Activated CD4-positive, alpha-beta memory T cell treated with anti-CD3 and anti-CD28 coated beads, Interleukin-2, amount 10 ng/mL, durations not matched to agents 7 days and 5 days (primary cell): ENCODE measurements at regions not wholly inside any gene's neighbourhood (a gene's known extent, or its start where the extent isn't known, plus 50 kb on each side); places are given as distances from the start of the nearest gene placed in this dataset.

Experiments
- CTCF ChIA-PET: fragments of 350-600 bp; sonication (Branson Sonifier 250); formaldehyde crosslinking; loops from one replicate; lab custom pipeline; 2021; ENCODE audit warnings: antibody characterized with exemption, inconsistent platforms; lab: Charles Lee
- POLR2A ChIA-PET: fragments of 350-600 bp; sonication (Branson Sonifier 250); formaldehyde crosslinking; loops from one replicate; lab custom pipeline; 2021; ENCODE audit warnings: antibody characterized with exemption; lab: Charles Lee
- DNase-seq: peaks from one replicate; pipeline ENCODE4 v3.0.0-alpha.2; 2020
- H3K27ac Mint-ChIP-seq: one replicate; pipeline ENCODE4 v1.8.0; 2021; ENCODE audit warnings: mild to moderate bottlenecking, mixed read lengths
- H3K27me3 Mint-ChIP-seq: one replicate; pipeline ENCODE4 v1.8.0; 2021; ENCODE audit warnings: mixed read lengths
- H3K36me3 Mint-ChIP-seq: one replicate; pipeline ENCODE4 v1.8.0; 2021; ENCODE audit warnings: low read depth, mixed read lengths
- H3K4me1 Mint-ChIP-seq: one replicate; pipeline ENCODE4 v1.8.0; 2021; ENCODE audit warnings: mixed read lengths
- H3K4me3 Mint-ChIP-seq: one replicate; pipeline ENCODE4 v1.8.0; 2021; ENCODE audit warnings: mild to moderate bottlenecking, mixed read lengths
- H3K9me3 Mint-ChIP-seq: one replicate; pipeline ENCODE4 v1.8.0; 2021; ENCODE audit warnings: mixed read lengths

DNA sequence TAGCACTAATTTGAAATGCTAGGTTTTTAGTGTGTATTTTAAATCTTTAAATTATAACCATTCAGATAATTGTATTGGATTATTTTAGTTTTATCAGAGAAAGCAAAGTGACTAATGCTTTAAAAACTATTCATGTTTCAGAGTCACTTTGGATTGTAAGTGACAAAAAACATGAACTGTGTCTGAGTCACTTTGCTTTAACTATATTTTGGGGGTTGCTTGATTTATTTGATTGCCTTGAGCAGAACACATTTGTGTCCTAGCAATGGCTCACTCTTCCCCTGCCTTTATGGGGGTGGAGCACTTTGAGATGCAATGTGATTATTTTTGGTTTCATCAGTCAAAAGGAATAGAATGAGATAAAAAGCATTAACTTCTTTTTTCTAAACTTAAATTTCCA is 188.4 kb upstream of the ARX start:
- DNase-seq: no peak
- Mint-ChIP-seq H3K4me3 (no peak overlapping the region), H3K36me3 (no peaks in the 10 kb centered on the region), H3K27ac (no peak overlapping the region), H3K27me3 (no peaks in the 10 kb centered on the region), H3K9me3 (no peaks in the 10 kb centered on the region), H3K4me1 (no peaks in the 10 kb centered on the region)
- ChIA-PET CTCF (no interaction called here), POLR2A (no interaction called here)

DNA sequence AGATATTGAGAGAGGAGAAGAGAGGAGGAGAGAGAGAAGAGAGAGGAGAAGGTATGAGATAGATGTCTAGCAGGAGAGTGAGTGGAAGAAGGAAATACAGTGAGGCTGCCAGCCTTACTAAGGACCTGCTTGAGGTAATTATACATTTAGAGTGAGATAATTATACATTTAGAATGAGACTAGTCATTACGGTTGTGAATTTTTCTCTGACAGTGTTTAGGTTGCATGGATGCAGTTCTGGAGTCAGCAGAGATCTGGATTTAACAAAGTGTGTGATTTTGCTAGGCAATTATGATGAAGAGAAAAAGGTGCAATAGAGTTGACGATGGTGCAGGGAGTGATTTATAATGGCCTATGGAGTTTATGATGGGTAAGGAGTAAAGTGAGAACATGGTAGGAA is 187.1 kb upstream of the ARX start:
- Mint-ChIP-seq H3K36me3 (no peaks in the 10 kb centered on the region), H3K27ac (no peak overlapping the region), H3K4me1 (no peaks in the 10 kb centered on the region), H3K4me3 (no peak overlapping the region), H3K9me3 (no peaks in the 10 kb centered on the region), H3K27me3 (no peaks in the 10 kb centered on the region)
- DNase-seq: no peak
- ChIA-PET CTCF (no interaction called here), POLR2A (no interaction called here)

DNA sequence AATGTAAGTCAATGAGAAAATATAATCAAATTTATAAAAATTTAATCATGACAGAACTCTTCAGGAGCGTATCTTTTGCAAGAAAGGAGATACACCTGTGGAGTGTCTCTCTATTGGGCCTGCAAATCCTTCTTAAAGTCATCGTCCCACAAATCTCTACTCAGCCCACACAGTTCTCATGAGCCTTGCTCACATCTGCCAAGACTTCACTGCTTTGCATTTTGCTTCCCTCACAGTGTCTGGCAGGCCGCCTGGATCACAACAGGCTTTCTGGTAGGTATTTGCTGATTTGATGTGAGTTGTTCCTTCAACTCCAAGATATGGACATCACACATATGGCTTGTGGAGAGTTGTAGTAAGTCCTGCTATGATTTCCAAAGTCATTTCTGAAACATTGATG is 183.1 kb upstream of the ARX start:
- Mint-ChIP-seq H3K27ac (no peak overlapping the region), H3K4me1 (no peaks in the 10 kb centered on the region), H3K4me3 (no peak overlapping the region), H3K9me3 (no peaks in the 10 kb centered on the region), H3K36me3 (no peaks in the 10 kb centered on the region), H3K27me3 (no peaks in the 10 kb centered on the region)
- CTCF ChIA-PET: no interaction called here
- no peak for DNase-seq
- POLR2A ChIA-PET: no interaction called here

DNA sequence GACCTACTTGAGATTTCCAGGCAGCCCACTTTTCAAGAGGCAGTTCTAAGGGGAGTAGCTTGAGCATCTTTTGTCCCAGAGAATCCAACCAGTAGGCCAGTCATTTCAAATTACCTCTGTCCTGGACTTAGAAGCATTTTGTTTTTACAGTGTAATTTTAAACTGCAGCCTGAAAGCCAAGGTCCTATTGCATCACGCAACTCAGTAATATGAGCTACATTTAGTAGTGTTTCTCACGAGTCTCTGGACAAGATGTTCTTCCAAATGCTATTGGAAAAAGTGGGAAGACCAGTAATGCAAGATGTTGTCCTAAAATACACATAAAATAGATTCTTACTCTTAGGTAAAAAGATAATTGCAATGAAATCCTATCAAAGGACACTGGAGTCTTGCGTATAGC is 182.5 kb upstream of the ARX start:
- CTCF ChIA-PET: no interaction called here

DNA sequence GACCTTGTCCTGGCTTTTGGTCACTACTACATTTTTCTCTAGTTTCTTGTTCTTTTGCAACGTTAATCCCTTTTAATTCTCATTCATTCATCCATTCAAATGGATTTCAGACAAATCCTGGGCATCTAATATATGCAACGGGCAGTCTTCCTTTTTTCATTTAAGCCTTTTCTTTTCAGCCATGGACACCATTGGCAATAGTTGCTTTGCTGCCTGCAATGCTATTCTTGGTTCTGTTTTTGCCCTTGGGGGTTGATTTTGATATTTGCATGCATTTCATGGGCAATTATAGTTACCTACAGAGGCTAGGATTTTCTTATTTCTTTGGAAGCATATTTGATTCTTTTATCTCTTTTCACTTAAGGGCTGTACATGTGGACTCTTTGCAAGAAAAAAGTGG is 180.5 kb upstream of the ARX start:
- H3K4me1 Mint-ChIP-seq: no peaks in the 10 kb centered on the region
- no peaks in the 10 kb centered on the region for H3K9me3 Mint-ChIP-seq
- no peak overlapping the region for H3K4me3 Mint-ChIP-seq
- ChIA-PET POLR2A (no interaction called here), CTCF (no interaction called here)
- no peak for DNase-seq
- no peaks in the 10 kb centered on the region for H3K36me3 Mint-ChIP-seq
- no peaks in the 10 kb centered on the region for H3K27me3 Mint-ChIP-seq
- H3K27ac Mint-ChIP-seq: no peak overlapping the region

More for the DNA sequence above, 182.5 kb upstream of the ARX start:
- H3K36me3 Mint-ChIP-seq: no peaks in the 10 kb centered on the region
- H3K27ac Mint-ChIP-seq: no peak overlapping the region
- no peaks in the 10 kb centered on the region for H3K4me1 Mint-ChIP-seq
- H3K4me3 Mint-ChIP-seq: no peak overlapping the region
- no peaks in the 10 kb centered on the region for H3K27me3 Mint-ChIP-seq
- POLR2A ChIA-PET: no interaction called here
- H3K9me3 Mint-ChIP-seq: no peaks in the 10 kb centered on the region
- no peak for DNase-seq

DNA sequence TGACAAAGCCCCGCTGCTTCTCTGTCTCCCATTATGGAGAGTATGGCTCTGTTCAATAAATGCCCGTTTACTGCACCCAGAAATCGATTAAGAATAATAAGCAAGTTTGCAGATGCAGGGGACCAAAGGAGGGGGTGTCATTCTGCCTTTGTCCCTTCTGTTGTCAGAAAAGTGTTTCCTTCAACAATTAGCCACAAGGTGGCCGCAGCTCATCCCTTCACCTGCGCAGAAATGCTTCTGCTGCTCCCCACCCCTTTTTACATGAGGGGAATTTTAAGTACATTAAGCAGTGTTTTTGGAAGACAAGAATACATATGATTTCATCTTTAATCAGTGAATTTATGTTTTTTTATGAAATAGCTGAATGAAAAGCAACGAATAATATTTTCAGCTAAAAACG is 175.6 kb upstream of the ARX start:
- CTCF ChIA-PET: no interaction called here
- H3K4me1 Mint-ChIP-seq: no peaks in the 10 kb centered on the region
- no peaks in the 10 kb centered on the region for H3K9me3 Mint-ChIP-seq
- no peaks in the 10 kb centered on the region for H3K36me3 Mint-ChIP-seq
- H3K27me3 Mint-ChIP-seq: peaks cover 2% of the 10 kb centered on the region
- POLR2A ChIA-PET: no interaction called here
- no peak for DNase-seq
- H3K4me3 Mint-ChIP-seq: no peak overlapping the region
- no peak overlapping the region for H3K27ac Mint-ChIP-seq

DNA sequence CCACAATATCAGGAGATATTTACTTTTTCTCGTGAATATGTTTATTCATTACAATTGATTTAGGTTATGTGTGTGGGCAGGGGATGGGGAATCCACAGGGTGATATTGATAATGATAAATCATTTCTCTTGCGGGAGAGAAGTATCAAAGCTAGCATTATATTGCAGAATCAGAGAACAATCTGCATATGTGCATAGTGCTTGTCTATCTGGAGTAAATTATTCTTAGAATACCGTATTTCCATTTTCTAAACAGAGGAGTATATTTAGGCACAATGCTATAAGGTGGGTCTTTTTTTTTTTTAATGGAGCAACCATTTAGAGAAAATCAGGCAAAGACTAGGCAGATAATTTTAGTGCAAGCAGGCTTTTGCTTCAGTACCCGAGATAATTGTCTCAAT is 166.0 kb upstream of the ARX start:
- ChIA-PET POLR2A (no interaction called here), CTCF (no interaction called here)
- H3K4me1 Mint-ChIP-seq: no peaks in the 10 kb centered on the region
- no peak for DNase-seq
- H3K36me3 Mint-ChIP-seq: no peaks in the 10 kb centered on the region
- no peaks in the 10 kb centered on the region for H3K9me3 Mint-ChIP-seq
- no peak overlapping the region for H3K27ac Mint-ChIP-seq
- no peak overlapping the region for H3K4me3 Mint-ChIP-seq
- peaks cover 2% of the 10 kb centered on the region for H3K27me3 Mint-ChIP-seq

DNA sequence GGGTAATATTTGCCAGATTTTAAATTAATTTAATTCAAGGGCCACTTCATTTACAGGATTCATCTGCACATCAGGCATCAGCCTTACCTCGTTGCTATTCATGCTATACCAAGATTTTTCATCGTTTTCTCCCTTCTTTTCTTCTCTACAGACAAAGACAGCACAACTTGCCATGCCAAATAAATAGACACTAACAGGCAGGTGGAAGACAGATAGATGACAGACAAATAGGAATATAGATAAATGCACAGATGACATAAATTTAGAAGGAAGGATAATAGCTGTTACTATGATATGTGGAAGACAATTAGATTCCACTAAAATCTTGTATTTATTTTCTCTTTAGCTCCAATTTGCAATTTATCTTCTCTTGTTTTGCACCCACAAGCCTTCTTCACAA is 164.5 kb upstream of the ARX start:
- POLR2A ChIA-PET: no interaction called here
- no peaks in the 10 kb centered on the region for H3K9me3 Mint-ChIP-seq

DNA sequence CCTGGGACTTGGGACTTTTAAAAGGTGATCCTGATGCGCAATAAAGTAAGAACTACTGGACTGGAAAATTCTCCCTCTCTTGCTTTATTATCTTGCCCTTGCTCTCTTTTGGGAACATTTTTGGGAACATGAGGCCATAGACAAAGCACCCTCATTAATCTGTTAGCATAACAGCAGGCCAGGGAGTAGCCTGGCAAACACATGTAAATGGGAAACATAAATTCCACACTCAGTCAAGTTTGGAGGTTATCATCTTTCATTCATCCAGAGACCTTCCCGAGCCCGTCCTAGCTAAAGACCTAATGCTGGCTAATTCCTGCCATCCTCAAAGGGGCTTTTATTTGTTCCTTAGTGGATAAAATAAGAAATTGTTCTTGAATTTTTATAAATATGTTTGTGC is 162.8 kb upstream of the ARX start:
- Mint-ChIP-seq H3K4me3 (no peak overlapping the region), H3K27me3 (peaks cover 2% of the 10 kb centered on the region), H3K4me1 (no peaks in the 10 kb centered on the region), H3K9me3 (no peaks in the 10 kb centered on the region), H3K36me3 (no peaks in the 10 kb centered on the region), H3K27ac (no peak overlapping the region)
- CTCF ChIA-PET: no interaction called here
- POLR2A ChIA-PET: no interaction called here
- no peak for DNase-seq

More for the DNA sequence above, 164.5 kb upstream of the ARX start:
- Mint-ChIP-seq H3K4me3 (no peak overlapping the region), H3K27ac (no peak overlapping the region), H3K27me3 (peaks cover 2% of the 10 kb centered on the region), H3K36me3 (no peaks in the 10 kb centered on the region), H3K4me1 (no peaks in the 10 kb centered on the region)
- no peak for DNase-seq
- CTCF ChIA-PET: no interaction called here

DNA sequence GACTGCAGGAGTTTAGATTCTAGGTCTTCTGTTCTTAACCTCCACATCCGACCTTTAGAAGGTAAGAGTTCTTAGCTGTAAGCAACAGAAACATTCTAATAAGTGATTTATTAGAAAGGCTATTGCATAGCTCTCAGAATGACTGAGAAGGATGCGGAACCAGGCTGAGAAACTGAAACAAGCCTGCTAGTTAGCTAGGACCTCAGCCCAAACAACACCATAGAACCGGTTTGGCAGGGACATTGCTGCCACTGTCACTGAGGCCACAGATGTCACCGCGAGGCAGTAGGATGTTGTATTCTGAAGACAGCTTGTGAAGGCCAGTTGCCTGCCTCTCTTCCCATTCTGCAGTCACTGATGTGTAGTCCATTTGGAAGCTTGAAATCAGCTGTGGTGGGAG is 160.0 kb upstream of the ARX start:
- CTCF ChIA-PET: no interaction called here
- no peak overlapping the region for H3K27ac Mint-ChIP-seq
- H3K4me1 Mint-ChIP-seq: no peaks in the 10 kb centered on the region

DNA sequence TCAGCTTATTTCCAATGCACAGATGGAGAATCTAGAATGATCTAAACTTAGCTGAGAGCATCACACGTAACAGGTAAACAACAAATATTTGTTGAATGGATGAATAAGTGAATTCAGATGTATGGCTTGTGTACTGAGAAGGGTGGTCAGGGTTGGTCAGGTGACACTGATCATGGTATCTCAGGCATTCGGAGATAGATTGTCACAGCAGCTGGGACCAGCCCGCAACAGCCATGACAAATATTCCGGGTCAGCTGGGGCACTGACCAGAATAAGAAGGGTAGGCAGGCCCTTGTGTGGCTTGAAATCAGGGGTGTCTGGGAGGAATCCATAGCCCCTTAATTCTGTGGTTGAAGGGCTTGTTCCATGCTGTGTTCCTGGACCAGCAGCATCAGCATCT is 159.4 kb upstream of the ARX start:
- no peak overlapping the region for H3K4me3 Mint-ChIP-seq
- peaks cover under 1% of the 10 kb centered on the region for H3K27me3 Mint-ChIP-seq
- H3K9me3 Mint-ChIP-seq: no peaks in the 10 kb centered on the region
- CTCF ChIA-PET: no interaction called here
- no peak overlapping the region for H3K27ac Mint-ChIP-seq
- no peaks in the 10 kb centered on the region for H3K36me3 Mint-ChIP-seq
- no peak for DNase-seq
- no peaks in the 10 kb centered on the region for H3K4me1 Mint-ChIP-seq
- POLR2A ChIA-PET: no interaction called here

More for the DNA sequence above, 160.0 kb upstream of the ARX start:
- POLR2A ChIA-PET: no interaction called here
- H3K27me3 Mint-ChIP-seq: peaks cover 2% of the 10 kb centered on the region
- no peak for DNase-seq
- H3K4me3 Mint-ChIP-seq: no peak overlapping the region
- H3K9me3 Mint-ChIP-seq: no peaks in the 10 kb centered on the region
- H3K36me3 Mint-ChIP-seq: no peaks in the 10 kb centered on the region

DNA sequence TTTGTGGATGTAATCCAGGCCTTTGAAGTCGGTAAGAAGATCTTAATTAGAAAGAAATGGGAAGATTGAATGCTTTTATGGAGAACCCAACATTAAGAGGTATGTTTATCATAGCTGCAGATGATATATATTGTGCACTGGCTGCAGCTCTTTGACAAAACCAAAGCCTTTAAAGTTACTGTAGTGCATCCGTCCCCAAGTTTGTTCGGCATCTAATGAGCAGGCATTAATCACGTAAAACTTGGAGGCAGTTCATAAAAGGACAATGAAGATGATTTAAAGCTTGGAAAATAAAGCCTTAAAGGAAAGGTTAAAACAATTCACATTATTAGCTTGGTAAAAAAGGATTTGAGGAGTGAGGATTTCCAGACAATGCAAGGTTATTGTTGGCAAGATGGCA is 150.8 kb upstream of the ARX start:
- ChIA-PET CTCF (no interaction called here), POLR2A (no interaction called here)
- no peaks in the 10 kb centered on the region for H3K9me3 Mint-ChIP-seq
- no peaks in the 10 kb centered on the region for H3K4me1 Mint-ChIP-seq
- H3K36me3 Mint-ChIP-seq: no peaks in the 10 kb centered on the region
- H3K27ac Mint-ChIP-seq: no peak overlapping the region
- peaks cover 10% of the 10 kb centered on the region for H3K27me3 Mint-ChIP-seq
- no peak for DNase-seq
- no peak overlapping the region for H3K4me3 Mint-ChIP-seq

DNA sequence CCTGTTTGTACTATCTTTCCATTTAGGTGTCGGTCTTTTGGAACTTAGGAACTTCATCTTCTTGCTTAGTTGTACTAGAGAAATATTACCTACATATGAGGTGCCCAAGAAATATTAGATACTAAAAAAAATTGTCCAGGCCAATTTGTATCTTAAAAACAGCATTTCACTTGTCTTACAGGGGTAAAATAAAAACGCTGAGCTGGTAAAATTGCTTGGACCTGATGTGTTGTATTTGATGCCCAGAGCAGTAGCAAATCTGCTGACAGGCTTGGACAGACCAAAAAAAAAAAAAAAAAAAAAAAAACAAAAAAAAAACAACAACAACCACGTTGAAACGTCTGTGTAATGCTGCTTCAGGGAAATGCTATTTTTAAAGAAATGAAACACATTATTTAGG is 150.4 kb upstream of the ARX start:
- DNase-seq: no peak
- Mint-ChIP-seq H3K27me3 (peaks cover 10% of the 10 kb centered on the region), H3K4me1 (no peaks in the 10 kb centered on the region), H3K27ac (no peak overlapping the region), H3K4me3 (no peak overlapping the region), H3K9me3 (no peaks in the 10 kb centered on the region), H3K36me3 (no peaks in the 10 kb centered on the region)
- POLR2A ChIA-PET: no interaction called here
- CTCF ChIA-PET: no interaction called here

DNA sequence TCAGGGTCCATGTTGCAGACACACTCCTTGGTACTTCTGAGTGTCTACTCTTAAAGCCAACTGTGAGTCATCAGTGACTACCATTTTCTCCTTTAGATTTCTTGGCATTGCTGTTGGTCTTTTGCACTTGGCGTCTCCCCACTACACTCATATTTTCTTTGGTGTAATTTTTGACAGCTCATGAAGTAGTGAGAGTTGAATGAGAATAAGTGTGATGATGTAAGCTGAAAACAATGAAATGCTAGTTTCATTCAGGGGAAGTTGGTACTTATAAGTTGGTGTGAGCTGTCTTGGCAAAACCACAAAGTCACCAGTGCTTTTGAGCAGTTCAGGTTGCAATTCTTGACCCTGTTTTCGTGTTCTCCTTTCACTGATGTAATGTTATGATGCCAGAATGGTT is 142.9 kb upstream of the ARX start:
- CTCF ChIA-PET: no interaction called here
- Mint-ChIP-seq H3K27me3 (peaks cover 12% of the 10 kb centered on the region), H3K4me3 (no peak overlapping the region), H3K4me1 (no peaks in the 10 kb centered on the region), H3K36me3 (no peaks in the 10 kb centered on the region), H3K27ac (no peak overlapping the region), H3K9me3 (no peaks in the 10 kb centered on the region)
- POLR2A ChIA-PET: no interaction called here
- no peak for DNase-seq

DNA sequence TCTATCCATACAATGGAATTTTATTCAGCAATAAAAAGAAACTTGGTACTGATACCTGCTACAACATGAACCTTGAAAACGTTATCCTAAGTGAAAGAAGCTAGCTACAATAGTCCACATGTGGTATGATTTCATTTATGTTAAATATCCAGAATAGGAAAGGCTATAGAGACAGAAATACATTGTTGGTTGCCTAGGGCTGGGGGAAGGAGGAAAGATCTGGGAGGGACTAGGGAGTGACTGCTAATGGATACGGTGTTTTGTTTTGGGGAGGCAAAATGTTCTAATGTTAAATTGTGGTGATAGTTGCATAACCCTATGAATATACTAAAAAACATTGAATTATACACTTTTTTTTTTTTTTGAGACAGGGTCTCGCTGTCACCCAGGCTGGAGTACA is 141.1 kb upstream of the ARX start:
- H3K27ac Mint-ChIP-seq: no peak overlapping the region
- no peak for DNase-seq
- H3K4me1 Mint-ChIP-seq: no peaks in the 10 kb centered on the region
- ChIA-PET POLR2A (no interaction called here), CTCF (no interaction called here)
- H3K27me3 Mint-ChIP-seq: peaks cover 7% of the 10 kb centered on the region
- no peaks in the 10 kb centered on the region for H3K9me3 Mint-ChIP-seq
- H3K36me3 Mint-ChIP-seq: no peaks in the 10 kb centered on the region
- no peak overlapping the region for H3K4me3 Mint-ChIP-seq
